ENCODE measurements at regions not wholly inside any gene's neighbourhood (a gene's known extent, or its start where the extent isn't known, plus 50 kb on each side); places are given as distances from the start of the nearest gene placed in this dataset.

DNA sequence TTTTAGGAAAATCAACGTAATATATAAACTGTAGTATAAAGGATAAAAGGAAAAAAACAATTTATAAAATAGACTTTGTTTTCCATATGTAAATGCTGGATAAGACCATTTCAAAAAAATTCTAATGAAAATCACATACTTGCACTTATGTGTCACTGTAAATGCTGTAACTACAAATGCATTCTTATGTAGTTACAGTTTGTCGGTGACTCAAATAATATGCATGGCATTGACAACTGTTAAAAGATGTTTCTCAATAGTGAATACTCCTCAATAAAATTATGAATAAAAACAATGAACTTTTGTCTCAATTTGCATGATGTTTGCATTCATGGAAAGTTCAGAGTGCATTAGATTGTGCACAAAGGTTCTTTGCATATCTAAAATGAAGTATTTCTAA lies 614.0 kb upstream of the CHRM3 start:
- TF ChIP-seq, protein P1, sequence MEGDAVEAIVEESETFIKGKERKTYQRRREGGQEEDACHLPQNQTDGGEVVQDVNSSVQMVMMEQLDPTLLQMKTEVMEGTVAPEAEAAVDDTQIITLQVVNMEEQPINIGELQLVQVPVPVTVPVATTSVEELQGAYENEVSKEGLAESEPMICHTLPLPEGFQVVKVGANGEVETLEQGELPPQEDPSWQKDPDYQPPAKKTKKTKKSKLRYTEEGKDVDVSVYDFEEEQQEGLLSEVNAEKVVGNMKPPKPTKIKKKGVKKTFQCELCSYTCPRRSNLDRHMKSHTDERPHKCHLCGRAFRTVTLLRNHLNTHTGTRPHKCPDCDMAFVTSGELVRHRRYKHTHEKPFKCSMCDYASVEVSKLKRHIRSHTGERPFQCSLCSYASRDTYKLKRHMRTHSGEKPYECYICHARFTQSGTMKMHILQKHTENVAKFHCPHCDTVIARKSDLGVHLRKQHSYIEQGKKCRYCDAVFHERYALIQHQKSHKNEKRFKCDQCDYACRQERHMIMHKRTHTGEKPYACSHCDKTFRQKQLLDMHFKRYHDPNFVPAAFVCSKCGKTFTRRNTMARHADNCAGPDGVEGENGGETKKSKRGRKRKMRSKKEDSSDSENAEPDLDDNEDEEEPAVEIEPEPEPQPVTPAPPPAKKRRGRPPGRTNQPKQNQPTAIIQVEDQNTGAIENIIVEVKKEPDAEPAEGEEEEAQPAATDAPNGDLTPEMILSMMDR (conservative IDR thresholded peaks at IDR 0.05): no peak
- no peak for TF ChIP-seq ZFX (IDR thresholded peaks at IDR 0.05)
